Kidney epithelial cell (primary cell): ENCODE measurements at regions not wholly inside any gene's neighbourhood (a gene's known extent, or its start where the extent isn't known, plus 50 kb on each side); places are given as distances from the start of the nearest gene placed in this dataset.
"Not testable (repeated sequence)": the region's sequence is repeated elsewhere in the genome, so short reads cannot be mapped to it uniquely, and the experiment has no call there.

Experiments used
- DNase-seq: peaks from one replicate; pipeline ENCODE4 v3.0.0-alpha.2; 2010; ENCODE audit warnings: low read depth
- H3K27me3 ChIP-seq: 2 replicates; pipeline ENCODE4 v1.6.0; 2011; ENCODE audit warnings: low read length; ENCODE audit not compliant: control insufficient read depth, insufficient read depth
- H3K36me3 ChIP-seq: 2 replicates; pipeline ENCODE4 v1.5.1; 2011; ENCODE audit warnings: low read length; ENCODE audit not compliant: control insufficient read depth, insufficient read depth
- H3K4me3 ChIP-seq: 2 replicates; pipeline ENCODE4 v1.5.1; 2011; ENCODE audit warnings: low read depth, mild to moderate bottlenecking, control low read depth, low read length
- CTCF ChIP-seq: IDR thresholded peaks from 2 replicates; pipeline ENCODE4 v1.5.1; 2011; ENCODE audit warnings: mild to moderate bottlenecking, moderate library complexity, low read length, control low read depth, inconsistent platforms; ENCODE audit not compliant: insufficient read depth, poor library complexity, severe bottlenecking

- Histone ChIP-seq H3K27me3 (no peaks in the 10 kb centered on the region), H3K4me3 (no peak overlapping the region), H3K36me3 (no peaks in the 10 kb centered on the region)
- no peak for DNase-seq
- no peak for TF ChIP-seq CTCF
Observed at GRCh38 chr4:36601864-36602495, 320.6 kb downstream of the DTHD1 start.

- no peak for TF ChIP-seq CTCF
- H3K36me3 ChIP-seq, result no peaks in the 10 kb centered on the region
- no peak for DNase-seq
- no peaks in the 10 kb centered on the region for H3K27me3 ChIP-seq
- H3K4me3 ChIP-seq, result no peak overlapping the region
Observed at GRCh38 chr4:36609661-36610060, 328.2 kb downstream of the DTHD1 start.

- DNase-seq, result no peak
- Histone ChIP-seq H3K36me3 (no peaks in the 10 kb centered on the region), H3K4me3 (no peak overlapping the region), H3K27me3 (no peaks in the 10 kb centered on the region)
- TF ChIP-seq CTCF, result no peak
Observed at GRCh38 chr4:36610628-36611027, 329.2 kb downstream of the DTHD1 start.

GRCh38 chr4:36613142-36613541, 331.7 kb downstream of the DTHD1 start:
- DNase-seq, H3K4me3 ChIP-seq, H3K36me3 ChIP-seq, H3K27me3 ChIP-seq: not testable (repeated sequence)

GRCh38 chr4:36614011-36614410, 332.6 kb downstream of the DTHD1 start:
- no peaks in the 10 kb centered on the region for H3K36me3 ChIP-seq
- H3K27me3 ChIP-seq, result no peaks in the 10 kb centered on the region
- H3K4me3 ChIP-seq, result no peak overlapping the region
- no peak for TF ChIP-seq CTCF
- no peak for DNase-seq

- DNase-seq, result no peak
- H3K36me3 ChIP-seq, result no peaks in the 10 kb centered on the region
- H3K4me3 ChIP-seq, result no peak overlapping the region
- no peaks in the 10 kb centered on the region for H3K27me3 ChIP-seq
- no peak for TF ChIP-seq CTCF
Observed at GRCh38 chr4:36618102-36618501, 336.7 kb downstream of the DTHD1 start.
